Ammon's horn (tissue), 1 donor: ENCODE measurements at regions not wholly inside any gene's neighbourhood (a gene's known extent, or its start where the extent isn't known, plus 50 kb on each side); places are given as distances from the start of the nearest gene placed in this dataset.
"Not testable (repeated sequence)": the region's sequence is repeated elsewhere in the genome, so short reads cannot be mapped to it uniquely, and the experiment has no call there.

Experiments used
- DNase-seq: peaks from one replicate; pipeline ENCODE4 v3.0.0-alpha.2; 2016; ENCODE audit warnings: low spot score

DNA sequence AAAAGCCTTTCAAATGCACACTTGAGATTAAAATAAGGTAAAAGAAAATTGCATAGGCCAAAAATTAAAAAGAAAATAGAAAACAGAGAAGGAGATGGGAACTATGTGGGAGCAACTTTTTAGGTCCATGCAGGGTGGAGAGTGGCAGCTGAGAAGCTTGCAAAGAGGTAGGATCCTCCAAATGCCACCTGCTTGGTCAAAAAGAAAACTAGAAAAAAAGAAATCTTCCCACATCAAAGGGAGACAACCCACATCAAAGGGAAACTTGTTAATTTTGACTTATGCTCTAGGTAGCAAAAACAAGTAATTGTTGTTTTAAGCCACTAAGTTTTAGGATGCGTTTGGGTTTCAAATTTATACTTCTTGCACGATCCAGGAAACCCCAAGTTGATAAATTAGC, 342.9 kb downstream of the IL20RB start:
- no peak for DNase-seq

DNA sequence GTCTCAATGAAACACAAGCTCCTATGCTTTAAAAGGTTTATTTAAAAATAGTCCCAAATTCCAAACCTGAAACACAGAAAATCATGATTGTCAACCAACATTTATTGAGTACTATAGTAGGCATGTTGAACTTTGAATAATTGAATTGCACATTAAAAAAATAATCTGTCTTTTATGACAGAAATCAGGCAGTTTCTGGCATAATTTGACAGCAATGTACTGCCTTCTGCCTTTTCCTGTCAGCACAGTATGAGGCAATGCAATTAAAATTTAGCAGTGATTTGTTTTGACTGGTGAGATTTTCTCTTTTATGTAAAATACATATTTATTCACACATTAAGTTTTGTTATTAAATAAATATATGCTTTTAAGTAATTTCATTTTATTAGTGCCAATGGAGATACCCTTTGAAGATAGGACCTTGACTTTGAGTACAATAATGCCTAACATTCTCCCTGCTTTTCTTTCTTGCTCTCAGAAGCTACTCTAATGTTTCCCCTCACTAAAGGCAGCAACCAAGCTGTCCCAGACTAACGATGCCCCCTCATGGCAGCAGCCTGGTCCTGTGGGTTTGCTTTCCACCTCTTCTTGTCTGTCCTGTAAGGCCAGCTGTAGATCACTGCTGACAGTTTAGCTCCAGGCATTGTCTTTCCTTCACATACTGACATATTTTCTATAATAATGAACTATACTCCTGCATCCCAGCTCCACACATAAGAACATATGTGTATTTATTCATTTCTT, 346.7 kb downstream of the IL20RB start:
- no peak for DNase-seq

DNA sequence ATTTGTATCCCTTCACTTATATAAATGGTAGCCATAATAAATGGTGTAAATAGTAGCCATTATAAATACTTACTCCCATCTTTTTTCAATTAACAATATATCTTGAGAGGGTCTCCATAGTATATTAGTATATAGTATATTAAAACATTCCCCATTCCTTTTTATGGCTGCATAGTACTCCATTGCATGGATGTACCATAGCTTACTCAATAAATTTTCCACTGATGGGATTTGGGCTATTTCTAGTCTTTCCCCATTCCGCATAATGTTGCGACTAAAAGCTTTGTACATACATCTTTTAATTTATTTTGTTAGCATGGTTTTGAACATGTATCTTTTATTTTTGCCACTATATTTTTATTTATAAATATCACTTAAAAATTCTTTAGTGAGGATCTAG, 366.3 kb downstream of the IL20RB start:
- no peak for DNase-seq

DNA sequence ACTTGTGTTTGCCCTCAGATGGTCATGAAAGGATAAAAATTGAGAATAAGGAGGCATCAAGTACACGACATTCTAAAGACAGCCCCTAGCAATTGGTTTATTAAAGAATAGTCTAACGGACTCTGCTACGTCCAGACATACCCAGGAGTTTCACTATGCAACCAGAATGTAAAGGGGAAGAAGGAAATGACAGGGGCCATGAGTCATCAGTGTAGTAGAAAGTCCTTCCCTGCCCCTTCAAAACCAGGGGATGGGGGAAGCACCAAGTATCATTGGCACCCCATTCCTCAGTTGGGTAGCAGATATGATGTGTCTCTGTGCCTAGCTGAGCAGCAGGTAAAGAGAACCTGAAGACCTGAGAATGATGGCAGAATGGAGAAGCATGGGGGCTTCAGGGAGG, 367.4 kb downstream of the IL20RB start:
- no peak for DNase-seq

DNA sequence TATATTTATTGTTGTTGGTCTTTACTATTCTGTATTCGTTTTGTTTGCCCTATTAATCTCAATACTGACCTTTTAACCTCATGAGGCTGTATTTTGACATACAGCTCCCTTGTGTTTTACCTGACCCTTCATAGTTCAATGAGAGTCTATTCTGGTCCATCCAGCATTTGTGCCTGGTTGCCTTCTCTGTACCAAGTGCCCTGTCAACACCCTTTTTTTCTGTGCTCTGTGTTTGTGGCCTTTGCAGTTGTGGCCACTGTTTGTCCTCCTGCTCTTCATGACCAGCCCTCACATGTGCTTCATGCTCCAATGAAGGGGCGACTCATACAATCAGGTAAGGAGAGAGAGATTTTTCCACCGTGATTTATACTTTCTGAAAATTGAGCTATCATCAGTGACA, 368.2 kb downstream of the IL20RB start:
- no peak for DNase-seq

DNA sequence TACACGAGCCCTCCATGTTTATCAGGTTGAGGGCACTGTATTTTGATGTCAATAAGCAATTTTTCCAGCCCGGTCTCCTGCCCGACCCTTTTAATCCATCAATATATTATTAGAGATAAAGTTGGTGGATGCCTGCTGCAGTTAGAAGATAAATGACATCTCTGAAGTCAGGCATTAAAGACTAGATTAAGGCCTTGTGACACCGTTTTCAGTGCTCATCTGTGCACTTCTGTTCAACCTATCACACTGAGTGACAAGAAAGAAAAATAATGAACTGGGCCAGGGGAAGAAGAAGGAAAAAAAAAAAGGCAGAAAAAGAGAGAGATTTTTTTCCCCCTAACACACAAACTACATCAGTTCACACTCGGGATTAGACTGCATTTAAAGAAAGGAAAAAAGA, 371.8 kb downstream of the IL20RB start:
- DNase-seq = no peak

DNA sequence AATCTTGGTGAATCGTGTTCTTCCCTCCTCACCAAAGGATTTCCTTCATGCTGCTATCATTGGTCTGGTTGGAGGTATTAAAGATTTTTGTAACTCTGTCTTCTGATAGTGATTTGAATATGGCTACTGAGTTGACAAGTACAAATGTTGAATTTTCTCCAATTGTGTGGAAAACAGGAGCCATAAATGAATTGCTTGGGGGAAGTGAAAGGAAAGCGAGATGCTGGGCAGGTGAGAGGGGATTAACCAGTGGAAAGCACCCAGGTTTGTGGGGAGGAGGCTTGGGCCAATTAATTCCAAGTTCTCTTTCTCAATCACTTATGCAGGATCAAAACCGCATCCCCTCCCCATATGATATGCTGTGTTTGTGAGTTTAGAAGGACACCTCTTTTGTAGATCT, 372.5 kb downstream of the IL20RB start:
- no peak for DNase-seq

DNA sequence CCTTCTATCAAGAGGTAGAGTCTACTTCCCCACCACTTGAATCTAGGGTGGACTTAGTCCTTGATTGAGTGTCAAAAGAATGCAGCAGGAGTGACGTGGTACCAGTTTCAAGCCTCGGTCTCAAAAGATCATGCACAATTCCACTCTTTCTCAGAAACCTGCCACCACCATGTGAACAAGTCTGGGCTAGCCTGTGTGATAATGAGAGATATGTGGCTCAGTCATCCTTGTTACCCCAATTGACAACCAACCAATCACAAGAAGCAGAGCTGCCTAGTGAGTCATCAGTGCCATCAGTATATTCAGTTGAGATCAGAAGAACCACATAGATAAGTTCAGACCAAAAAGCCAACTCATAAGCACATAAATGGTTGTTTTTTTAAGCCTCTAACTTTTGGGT, 374.5 kb downstream of the IL20RB start:
- no peak for DNase-seq

DNA sequence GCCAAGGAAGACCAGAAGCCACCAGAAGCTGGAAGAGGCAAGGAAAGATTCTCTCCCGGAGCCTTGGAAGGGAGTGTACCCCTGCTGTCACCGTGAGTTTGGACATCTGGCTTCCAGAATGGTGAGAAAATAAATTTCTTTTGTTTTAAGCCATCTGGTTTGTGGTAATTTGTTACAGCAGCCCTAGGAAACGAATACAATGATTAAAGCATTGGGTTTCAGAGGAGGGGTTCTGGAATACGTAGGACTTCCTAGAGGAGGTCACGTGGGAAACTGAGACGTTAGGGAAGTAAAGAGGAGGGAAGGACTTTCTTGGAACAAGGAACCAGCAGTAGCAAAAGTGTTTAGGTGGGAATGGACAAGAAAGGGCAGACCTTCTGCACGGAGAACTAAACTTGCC, 377.7 kb downstream of the IL20RB start:
- no peak for DNase-seq

DNA sequence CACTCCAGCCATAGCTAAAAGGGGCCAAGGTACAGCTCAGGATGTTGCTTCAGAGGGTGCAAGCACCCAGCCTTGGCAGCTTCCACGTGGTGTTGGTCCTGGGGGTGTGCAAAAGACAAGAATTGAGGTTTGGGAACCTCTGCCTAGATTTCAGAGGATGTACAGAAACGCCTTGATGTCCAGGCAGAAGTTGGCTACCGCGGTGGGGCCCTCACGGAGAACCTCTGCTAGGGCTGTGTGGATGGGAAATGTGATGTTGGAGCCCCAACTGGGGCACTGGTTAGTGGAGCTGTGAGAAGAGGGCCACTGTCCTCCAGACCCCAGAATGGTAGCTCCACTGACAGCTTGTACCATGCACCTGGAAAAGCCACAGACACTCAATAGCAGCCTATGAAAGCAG, 380.6 kb downstream of the IL20RB start:
- not testable (repeated sequence) for DNase-seq

DNA sequence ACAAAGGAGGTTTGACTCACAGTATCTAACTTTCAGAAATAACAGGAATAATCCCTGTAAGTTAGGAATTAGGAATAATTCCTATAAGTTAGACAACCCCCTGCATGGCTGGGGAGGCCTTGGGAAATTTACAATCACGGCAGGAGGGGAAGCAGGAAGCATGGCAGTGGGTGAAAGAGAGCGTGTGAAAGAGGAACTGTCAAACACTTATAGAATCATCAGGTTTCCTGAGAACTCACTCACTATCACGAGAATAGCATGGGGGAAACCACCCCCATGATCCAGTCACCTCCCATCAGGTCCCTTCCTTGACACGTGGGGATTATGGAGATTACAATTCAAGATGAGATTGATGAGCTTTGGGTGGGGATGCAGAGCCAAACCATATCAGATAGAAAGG, 385.5 kb downstream of the IL20RB start:
- DNase-seq = no peak

DNA sequence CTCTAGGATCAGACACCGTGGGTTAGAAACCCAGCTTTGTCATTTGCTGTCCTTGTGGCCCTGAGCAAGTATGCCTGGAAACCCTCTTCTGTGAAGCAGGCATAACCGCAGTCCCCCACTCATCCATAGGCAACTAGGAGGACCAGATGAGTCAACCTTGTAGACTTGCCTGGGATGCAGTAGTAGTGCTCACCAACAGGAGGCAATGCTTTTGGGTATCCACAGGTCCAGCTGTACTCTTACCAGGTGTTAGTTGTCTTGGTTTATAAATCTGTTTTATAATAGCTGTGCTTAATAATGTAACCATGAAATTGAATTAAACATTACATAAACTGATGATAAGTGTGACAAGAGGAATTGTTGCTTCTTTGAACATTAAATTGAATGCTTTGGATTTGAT, 389.3 kb downstream of the IL20RB start:
- DNase-seq = no peak

DNA sequence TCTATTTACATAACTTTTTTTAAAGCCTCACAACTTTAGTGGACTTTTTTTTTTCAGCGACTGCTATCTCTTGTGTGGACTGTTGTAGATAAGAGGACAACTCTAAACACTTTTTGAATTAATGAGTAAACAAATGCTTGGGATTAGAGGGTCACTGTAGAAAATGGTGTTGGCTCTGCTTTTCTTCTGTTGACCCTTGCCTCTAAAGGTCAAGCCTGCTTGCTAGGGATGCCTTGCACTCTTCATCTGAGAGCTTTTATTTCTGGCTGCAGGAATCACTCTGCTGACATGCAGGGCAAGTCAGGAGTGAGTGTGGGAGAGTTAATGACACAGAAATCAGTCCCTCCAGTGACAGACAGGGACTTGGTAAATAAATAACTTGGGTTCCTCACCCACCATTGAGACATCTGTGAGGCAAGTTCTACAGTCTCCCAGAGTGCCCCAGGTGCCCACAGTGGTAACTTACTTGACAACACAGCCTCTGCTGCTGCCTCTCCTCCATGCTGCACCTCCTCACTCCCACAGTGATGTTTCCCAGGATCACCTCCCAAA, 390.1 kb downstream of the IL20RB start:
- no peak for DNase-seq

DNA sequence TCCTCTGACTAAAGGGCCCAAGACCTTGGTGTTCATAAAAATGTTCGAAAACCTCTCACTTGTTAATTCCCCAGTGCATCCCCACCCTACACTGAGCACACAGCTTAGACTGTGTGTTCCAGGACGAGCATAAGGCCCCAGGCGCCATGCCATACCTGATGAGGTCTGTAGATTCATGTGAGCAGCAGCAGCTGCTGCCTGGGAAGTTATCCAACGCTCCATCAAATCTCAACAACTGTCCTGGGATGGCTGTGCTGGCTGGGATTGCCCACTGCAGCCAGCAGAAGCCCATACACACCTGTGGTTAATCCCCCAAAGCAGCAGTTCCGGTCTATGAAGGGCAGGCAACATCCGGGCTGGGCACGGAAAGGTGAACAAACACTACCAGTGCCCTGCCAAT, 391.2 kb downstream of the IL20RB start:
- DNase-seq = no peak

DNA sequence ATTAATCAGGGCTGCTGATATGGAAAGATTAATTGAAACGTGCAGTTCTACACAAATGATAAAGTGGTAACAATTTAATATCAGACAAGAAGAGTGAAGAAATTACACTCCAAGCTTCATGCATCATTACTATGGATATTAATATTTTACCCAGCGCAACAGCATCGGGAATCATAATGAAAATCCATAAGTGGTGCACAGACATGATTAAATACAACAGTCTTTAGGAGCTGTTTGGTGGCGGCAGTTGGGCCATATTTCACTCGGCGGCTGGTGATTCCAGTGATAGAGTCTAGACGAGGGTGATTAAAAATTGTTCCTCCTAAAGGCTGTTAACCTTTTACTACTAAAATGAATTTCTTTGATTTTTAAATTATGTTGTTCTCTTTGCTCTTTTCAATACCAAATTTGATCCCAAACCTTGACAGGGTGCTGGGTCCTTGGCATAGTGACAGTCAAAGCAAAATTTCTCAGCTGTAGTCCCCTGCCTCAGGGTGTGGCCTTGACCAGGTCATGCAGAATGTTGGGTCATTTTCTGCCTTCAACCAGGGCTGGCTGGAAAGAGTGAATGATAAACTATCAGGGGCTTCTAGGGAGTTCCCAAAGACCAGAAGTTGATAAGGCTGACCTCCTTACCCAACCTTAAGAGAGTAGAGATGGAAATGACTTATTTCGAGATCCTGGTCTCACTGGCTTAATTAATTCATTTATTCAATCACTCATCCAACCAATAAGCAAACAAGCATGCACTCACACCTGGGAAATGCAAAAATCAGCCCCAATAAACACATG, 392.0 kb downstream of the IL20RB start:
- DNase-seq = no peak

DNA sequence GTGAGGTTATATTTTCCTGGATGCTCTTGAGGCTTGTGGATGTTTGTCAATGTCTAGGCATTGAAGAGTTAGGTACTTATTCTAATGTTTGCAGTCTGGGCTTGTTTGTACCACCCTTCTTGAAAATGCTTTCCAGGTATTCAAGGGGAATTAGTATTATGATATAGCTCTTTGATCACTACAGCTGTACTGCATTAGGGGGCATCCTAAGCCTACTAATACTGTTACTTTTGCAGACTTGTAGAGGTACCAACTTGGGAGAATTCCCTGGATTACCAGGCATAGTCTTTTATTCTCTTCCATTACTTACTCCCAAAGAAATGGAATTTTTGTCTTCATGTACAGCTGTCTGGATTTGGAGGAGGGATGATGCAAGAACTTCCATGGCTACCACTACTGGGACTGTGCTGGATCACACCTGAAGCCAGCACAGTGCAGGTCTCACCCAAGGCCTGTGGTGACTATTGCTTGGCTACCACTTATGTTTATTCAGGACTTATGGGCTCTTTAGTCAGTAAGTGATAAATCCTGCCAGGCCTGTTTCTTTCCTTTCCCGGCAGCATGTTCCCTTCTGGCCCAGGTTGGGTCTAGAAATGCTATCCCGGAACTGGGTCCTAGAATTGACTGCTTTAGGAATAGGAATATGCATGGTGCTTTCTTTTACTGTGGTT, 402.9 kb downstream of the IL20RB start:
- DNase-seq = no peak

DNA sequence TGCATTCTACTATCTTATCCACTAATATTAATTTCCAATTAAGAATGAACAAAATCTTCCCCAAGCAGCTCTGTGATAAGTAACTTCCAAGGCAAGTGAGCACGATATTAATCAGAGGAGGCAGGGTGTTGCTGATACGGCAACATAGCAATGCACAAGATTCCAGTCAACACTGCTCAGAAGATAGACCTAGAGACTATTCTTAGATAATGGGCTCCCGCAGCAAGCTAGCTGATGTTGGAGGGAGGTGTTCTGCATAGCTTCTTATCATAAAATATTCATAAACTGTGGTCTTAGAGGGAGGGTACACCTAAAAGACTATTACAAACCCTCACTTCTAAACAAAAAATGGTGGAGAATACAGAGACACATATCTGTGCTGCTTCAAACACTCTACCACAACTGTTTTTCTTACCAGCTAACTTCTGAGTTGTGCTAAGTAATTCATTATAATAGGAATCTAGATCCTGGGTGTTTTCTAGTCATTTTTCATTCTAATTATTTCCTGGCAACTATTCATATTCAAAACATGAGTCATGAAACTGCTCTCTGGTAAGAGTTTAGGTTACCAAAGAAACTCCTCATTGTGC, 382.0 kb upstream of the SOX14 start:
- no peak for DNase-seq

DNA sequence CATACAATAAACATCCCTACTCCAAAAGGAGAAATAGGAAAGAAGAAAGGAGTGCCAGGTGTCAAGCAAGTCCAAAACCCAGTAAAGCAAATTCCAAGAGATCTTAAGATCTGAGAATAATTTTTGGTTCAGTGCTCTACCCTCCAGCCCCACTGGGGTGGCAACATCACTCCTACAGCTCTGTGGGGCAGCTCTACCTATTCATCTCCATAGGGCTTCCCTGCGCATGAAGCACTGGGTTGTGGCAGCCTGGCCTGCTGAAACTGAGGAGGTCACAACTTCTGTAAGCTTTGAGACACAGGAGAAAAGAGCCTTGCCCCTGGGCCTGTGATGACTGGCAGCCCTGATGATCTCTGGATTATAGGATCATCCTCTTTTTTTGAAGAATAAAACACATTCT, 378.2 kb upstream of the SOX14 start:
- no peak for DNase-seq

DNA sequence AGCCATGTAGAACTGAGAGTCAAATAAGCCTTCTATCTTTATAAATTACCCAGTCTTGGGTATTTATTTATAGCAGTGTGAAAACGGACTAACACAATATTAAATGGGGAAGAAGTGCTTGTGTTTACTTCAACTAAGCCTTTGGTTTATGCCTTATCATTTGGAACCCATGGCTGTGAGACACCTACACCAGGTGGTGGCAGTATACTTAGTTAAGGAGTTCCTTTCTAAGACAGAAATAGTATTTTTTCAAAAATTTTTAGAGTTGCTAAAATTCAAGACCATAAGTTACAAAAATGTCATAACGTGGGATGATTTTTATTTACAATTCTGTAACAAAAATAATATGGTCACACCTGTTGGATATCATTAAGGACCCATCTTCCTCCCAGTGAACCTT, 354.5 kb upstream of the SOX14 start:
- no peak for DNase-seq

DNA sequence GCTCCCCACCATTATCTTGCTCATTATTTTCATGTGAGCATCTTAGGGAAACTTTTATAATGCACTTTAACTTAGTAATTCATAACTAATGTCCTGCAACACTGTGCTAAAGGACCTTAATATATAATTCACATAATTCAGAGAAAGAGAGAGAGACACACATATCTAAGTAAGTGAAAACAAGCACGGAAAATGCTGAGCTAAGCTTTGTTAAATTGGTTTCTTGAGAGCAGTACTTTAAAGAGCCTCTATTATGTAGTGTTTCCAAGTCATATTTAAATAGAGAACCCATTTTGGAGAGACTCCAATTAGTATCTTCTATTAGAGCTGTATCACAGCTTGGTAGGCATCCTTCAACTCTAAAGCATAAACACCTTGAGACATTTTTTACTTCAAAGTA, 354.1 kb upstream of the SOX14 start:
- no peak for DNase-seq

DNA sequence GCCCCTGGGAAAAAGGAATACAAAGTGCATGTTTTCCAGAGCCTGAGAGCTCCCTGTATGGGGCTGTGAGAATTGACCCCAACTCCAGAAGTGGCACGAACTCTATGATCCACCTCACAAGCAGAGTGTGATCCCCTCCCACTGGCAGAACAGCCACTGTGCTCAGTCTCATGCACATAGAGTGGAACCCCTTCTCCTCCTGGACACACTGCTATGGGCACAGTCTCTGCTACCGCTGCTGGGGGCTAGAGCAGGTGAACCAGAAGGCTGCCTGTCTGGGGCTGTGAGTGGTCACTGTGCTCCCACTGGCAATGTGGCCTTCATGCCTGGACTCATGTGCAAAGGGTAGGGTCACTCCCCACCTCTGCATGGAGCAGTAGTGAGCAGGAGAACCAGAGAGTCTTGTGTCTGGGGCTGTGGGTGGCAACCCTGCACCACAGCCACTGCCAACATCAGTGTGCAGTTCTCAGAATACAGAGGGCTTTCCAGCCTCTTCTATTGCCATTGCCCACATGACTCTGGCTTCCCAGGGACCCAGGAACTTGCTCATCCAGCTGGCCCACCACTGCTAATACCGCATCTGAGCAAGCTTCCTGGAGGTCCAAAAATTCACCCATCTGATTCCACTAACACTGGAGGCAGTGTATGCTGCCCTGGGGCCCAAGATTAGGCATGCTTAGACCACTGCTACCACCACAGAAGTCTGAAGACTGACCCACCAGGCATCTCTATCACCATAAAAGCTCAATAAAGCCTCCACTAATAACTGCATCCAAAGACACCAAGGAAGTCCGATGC, 343.7 kb upstream of the SOX14 start:
- DNase-seq = no peak

DNA sequence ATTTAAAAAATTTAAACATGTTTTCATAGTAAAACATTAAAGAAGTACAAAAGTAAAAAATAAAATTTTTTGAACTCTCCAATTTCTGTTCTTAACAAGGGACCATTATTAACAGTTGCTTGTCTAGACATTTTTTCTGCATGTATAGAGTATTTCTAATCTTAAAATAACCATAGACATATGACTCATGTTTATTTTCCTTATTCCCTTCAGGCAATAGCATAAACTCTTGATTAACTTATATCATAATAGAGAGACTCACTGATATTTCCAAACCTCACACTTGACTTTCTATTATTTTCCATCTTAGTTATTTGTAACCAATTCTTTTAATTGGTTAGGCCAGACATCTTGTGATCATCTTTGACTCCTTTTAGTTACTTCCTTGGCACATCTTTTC, 325.6 kb upstream of the SOX14 start:
- DNase-seq = no peak
